GM19025 (cell line): ENCODE measurements at regions not wholly inside any gene's neighbourhood (a gene's known extent, or its start where the extent isn't known, plus 50 kb on each side); places are given as distances from the start of the nearest gene placed in this dataset.

Experiments used
- ATAC-seq: cut with Tn5 transposase; IDR thresholded peaks from one replicate; pipeline ENCODE4 v1.9.1; 2021; ENCODE audit warnings: mild to moderate bottlenecking, low read depth, moderate library complexity; ENCODE audit not compliant: unreplicated experiment

GRCh38 chr5:39478863-39479262, 54.1 kb upstream of the DAB2 start:
- ATAC-seq: no peak

GRCh38 chr5:39476843-39477220, 52.1 kb upstream of the DAB2 start:
- ATAC-seq: no peak

- no peak for ATAC-seq
These were observed 51.4 kb upstream of the DAB2 start for GRCh38 chr5:39475881-39476842.

- ATAC-seq: no peak
These were observed 50.4 kb upstream of the DAB2 start for GRCh38 chr5:39475159-39475571.
